DMS114 treated with DMSO at 0.1 percent for 48 hours (cell line): ENCODE measurements at regions not wholly inside any gene's neighbourhood (a gene's known extent, or its start where the extent isn't known, plus 50 kb on each side); places are given as distances from the start of the nearest gene placed in this dataset.
"Not testable (repeated sequence)": the region's sequence is repeated elsewhere in the genome, so short reads cannot be mapped to it uniquely, and the experiment has no call there.

Source experiments
- DNase-seq: peaks from one replicate; lab custom pipeline; 2025; ENCODE audit not compliant: unreplicated experiment; lab: John Stamatoyannopoulos, UW

DNA sequence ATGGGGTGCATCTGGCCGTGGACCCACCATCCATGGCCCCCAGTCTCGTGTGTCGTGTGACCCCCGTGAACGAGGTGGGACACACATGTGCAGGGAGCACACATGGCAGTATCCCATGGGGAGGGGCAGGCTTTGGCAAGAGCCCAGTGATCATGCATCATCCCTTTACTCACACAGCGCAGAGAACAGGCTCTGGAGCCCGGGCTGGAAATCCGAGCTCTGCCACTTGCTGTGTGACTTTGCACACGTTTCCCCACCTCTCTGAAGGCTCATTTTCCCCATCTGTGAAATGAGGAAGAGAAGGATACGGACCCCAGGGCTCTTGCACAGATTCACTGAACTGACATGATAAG, 119.9 kb downstream of the PHETA1 start:
- no peak for DNase-seq

DNA sequence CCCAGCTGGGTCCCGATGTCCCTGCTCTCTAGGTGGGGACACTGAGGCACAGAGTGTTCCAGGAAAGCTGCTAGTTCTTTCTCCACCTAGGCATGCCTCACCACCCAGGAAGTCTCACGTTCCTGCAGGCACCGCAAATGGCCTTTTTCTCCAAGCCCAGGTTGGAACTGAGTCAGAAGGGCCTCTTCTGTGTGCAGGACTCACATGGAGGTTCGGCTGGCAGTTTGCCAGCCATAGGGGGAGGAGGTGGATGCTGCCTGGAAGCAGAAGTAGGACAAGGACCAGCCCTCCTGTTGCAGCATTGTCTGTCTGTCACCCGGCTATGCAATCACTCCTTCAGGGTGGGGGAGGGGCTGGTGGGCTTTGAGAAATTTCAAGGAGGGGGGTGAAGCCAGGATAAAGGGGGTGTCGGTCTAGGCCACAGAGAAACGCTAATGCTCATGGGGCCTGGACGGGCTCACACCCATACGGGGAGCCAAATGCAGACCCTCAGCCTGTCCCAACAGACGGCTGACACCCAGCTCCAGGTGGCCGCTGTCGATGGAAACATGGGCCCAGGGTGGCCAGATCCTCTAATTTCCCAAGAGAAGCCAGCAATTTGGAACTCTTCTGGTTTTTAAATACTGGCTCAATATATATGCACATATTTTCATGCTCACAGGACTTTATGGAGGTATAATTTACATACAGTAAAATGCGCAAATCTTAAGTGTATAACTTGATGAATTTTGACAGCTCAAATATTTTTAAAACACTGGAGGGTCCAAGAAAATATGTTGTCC, 120.5 kb downstream of the PHETA1 start:
- no peak for DNase-seq

DNA sequence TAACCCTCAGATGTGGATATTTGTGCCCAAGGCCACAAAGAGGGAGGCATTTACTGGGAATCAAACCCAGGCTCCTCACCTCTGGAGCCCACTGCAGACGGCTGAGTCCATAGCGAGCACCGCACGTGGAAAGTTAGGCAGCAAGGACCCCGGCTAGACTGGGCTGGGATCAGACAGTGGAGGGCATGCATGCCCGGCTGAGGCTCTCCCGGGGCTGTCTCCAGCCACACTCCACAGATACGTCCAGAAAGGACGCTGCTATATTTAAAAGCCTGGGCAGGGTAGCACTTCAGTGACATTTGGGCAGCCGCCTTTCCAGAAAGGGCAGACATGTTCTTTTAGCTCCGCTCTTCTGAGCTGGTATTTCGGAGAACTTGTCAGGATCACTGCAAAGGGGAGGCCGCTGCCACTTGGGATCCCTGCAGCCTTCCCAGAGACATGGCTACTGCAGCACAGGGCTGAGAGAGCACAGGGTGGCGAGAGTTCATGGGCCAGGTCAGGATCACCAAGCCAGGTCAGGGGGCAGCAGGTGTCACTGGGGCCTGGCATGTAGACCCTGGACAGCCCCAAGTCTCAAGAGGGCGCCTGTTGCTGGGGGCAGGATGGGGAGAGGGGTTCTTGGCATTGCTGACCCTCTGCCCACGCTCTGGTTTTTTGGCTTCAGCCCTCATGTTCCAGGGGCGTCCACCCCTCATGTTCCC, 121.7 kb downstream of the PHETA1 start:
- DNase-seq: no peak

DNA sequence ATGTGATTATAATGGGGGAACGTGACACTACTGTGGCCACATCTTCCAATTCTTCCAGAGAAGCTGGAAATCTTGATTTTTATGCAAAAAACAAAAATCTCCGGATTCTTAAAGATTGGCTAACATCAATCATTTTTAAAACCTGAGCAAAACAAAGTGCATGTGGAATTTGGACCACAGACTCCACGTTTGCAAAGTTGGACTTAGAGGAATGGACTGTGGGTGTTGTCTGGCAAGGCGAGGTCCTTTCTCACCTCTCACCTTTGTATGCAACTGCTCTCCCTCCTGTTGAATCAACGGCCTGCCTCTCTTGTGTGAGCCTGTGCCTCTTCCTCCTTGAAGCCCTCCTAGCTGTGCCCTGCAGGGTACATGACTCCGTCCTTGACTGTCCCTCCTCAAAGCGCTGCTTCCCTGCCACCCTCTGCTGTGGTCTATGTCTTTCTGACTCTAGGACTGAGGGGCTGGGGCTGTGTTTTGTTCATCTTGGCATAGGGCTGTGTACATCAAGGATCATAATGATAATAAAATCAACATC, 122.4 kb downstream of the PHETA1 start:
- no peak for DNase-seq

DNA sequence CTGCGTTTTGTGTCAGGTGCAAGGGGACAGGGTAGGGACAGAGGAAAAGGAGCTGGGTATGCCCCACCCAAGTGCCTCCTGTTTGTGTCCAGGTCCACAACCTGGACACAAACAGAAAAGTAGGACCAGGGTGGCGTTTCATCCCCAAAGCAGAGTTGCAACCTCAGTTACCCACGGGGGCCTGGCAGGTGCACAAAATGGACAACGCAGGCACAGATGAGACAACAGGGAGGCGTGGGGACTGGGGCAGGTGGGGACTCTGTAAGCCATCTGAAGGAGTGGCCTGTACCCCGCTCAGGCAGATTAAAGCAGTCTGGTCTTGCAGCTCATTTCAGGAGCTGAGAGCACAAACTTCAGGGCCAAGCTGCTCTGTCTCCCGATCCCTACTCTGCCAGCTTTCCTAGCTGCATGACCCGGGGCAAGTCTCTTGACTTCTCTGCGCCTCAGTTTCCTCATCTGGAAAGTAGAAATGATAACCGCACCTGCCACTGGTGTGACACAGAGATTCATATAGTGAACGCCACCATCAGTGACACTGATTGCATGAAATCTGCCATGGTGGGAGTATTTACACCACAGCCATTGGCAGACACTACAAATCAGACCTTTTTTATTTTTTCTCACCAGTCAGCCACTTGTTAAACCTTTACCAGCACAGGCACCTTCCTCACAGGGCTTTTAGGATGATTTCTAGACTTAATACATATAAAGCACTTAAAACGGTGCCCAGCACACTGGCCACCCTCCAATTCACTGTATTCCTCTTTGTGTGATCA, 123.0 kb downstream of the PHETA1 start:
- DNase-seq: no peak

DNA sequence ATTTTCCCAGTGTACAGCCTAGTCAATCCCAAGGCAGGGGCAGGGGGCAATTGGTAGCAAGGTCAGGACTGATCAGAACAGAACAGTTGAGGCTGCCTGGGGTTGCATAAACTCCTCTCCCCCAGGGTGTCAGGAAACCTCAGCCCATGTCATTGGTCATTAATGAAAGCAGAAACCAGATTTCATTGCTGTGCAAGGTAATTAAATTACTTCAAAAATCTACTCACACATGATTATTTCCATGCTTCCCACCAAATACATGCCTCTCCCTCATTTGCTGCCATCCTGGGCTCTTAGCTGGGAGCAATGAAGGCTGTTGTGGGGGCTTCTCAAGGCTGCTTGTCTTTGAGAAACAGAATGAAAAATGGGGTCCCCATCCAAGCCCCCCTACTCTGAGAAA, 124.2 kb downstream of the PHETA1 start:
- DNase-seq: no peak

DNA sequence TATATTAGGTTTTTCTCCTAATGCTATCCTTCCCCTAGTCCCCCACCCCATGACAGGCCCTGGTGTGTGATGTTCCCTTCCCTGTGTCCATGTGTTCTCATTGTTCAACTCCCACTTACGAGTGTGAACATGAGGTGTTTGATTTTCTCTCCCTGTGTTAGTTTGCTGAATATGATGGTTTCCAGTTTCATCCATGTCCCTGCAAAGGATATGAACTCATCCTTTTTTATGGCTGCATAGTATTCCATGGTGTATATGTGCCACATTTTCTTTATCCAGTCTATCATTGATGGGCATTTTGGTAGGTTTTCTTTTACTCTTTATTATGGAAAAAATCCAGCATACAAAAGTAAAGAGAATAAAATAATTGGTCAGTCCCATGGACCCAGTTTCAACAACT, 126.1 kb downstream of the PHETA1 start:
- not testable (repeated sequence) for DNase-seq

DNA sequence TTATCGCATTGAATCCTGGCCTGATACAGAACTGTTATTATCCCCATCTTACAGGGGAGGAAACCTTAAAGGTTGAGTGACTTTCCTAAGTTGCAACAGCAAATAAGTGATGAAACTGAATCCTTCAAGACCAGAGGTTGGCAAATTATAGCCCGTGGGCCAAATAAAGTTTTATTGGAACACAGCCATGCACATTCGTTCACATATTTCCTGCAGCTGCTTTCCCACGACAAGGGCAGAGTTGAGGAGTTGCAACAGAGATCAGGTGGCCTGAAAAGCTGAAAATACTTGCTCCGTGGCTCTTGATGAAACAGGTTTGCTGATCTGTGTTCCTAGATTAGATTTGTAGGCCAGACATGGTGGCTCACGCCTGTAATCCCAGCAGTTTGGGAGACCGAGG, 126.7 kb downstream of the PHETA1 start:
- DNase-seq: no peak

DNA sequence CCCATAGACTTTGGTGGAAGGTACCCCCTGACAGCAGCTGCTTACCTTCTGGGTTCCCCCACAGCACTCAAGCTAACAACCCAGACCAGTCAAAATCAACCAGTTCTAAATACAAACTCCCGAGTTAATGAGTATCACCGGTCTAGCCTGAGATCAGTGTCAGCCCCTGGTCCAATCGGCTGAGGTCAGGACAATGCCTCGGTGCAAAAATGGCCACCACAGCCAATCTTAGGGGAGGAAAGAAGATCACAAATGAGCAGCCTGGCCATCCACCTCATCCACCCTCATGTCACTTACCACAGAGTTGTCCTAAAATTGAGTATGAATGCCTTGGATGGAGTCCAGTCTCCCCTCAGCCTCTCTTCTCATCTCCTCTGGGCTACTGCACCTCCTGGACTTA, 128.5 kb downstream of the PHETA1 start:
- DNase-seq: no peak

DNA sequence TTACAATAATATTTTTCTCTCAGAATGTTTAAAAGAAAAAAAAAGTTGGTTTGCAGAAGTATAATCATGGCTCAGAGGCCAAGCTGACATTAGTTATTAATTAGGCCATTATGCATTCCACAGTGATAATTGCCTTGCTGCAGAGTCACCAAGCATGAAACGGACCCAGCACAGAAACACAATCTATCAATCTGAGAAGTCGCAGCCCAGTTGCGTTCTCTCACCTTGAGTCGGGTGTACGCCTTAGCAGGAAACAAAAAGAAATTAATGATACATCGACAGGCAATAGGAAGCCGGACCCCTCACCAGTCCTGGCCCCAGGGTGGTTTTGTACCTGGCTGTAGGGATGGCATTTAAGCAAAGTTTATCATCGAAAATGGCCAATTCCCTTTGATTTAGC, 129.7 kb downstream of the PHETA1 start:
- no peak for DNase-seq

DNA sequence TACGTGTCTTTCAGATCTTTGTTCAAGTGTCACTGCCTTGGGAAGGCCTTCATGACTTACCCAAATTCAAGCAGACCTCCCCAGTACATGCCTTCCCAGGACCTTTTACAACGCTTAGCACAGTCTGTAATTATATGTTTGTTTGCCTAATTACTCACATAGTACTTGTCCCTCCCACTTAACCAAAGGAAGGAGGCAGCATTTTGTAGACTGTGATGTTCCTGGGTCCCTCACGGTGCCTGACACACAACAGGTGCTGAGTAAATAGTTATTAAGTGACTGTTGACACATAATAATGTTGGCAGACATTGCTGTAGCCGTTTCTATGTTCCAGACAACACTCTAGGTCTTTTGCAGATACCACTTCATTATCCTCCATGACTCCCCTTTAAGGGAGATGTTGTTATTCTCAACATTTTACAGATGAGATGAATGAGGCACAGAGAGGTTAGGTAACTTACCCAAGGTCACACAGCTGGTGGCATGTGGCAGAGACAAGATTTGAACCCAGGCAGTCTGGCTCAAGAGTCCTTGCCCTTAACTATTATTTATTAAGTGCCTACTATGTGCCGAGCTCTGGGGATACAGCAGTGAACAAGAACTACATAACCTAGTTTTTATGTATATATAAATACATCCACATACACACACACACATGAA, 130.7 kb downstream of the PHETA1 start:
- DNase-seq: no peak

DNA sequence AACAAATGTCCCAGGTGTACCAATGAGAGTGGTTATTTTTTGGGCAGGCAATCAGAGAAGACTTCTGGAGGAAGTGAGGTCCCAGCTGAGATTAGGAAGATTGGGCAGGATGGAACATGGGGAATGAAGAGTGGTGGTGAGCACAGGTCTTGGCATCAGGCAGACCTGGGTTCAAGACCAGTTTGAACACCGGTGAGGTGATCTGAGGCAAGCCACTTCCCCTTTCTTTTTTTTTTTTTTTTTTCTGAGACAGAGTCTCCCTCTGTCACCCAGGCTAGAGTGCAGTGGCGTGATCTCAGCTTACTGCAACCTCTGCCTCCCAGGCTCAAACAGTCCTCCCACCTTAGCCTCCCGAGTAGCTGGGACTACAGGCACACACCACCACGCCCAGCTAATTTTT, 134.4 kb downstream of the PHETA1 start:
- not testable (repeated sequence) for DNase-seq

DNA sequence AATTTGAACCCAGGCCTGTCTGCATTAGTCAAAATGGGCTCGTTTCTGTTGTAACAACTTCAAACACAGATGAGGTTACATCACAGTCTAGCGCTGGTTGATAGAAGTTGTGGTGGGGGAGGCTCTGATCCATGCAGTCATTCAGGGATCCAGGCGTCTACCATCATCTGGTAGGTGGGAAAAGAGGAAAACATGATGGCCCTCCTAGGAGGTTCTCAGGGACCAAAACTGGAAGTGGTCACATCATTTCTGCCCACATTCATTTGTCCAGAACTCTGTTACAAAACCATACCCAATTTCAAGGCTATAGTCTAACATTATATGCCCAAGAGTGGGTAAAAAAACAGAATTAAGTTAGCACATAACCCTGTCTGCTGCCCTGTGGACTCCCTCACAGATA, 135.1 kb downstream of the PHETA1 start:
- no peak for DNase-seq

DNA sequence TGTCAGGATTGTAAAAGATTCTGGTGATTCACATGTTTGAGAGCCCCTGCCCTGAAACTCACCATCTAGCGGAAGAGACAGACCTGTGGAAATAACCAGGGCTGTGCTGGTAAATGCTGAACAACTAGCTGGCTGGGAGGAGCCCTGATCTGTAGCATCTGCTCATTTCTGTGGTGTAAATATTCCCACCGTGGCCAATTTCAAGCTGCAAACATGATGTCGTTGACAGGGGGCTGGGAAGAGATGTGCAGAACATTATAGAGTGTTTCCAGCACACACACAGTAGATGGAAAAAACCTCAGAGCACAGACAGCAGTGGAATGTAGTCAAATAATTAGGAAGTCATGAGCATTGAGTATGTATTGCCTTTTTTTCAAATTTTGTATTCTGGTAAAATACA, 138.2 kb downstream of the PHETA1 start:
- DNase-seq: no peak

DNA sequence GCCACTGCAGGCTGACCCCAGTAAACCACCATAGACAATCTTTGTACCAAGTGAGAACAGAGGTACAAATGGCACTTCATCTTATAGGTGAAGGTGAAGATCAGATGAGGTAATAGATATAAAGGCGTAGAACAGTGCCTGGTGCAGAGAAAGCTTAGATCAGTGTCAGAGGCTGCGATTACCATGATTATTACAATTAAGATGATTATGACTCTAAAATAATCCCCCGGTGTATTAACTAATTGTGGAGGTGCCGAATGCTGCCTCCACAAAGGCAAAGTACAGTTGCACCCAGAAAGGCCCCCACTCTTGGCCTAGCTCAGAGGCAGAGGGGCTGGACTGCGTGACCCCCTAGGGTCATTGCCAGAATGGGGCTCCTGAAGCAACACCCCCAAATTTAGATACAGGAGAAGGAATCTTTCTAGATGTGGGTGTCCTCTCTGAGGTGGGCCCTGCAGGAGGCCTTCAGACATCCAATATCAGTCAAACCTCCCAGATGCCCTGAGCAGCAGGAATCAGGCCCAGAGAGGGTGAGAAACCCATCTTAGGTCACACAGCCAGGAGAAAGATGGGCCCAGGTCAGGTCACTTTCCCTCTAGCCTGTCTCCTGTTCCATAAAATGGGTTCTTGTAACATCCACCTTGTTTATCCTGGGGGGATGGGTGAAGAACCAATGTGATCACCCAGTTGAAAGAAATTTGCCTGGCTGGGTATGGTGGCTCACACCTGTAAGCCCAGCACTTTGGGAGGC, 139.8 kb downstream of the PHETA1 start:
- DNase-seq: no peak

DNA sequence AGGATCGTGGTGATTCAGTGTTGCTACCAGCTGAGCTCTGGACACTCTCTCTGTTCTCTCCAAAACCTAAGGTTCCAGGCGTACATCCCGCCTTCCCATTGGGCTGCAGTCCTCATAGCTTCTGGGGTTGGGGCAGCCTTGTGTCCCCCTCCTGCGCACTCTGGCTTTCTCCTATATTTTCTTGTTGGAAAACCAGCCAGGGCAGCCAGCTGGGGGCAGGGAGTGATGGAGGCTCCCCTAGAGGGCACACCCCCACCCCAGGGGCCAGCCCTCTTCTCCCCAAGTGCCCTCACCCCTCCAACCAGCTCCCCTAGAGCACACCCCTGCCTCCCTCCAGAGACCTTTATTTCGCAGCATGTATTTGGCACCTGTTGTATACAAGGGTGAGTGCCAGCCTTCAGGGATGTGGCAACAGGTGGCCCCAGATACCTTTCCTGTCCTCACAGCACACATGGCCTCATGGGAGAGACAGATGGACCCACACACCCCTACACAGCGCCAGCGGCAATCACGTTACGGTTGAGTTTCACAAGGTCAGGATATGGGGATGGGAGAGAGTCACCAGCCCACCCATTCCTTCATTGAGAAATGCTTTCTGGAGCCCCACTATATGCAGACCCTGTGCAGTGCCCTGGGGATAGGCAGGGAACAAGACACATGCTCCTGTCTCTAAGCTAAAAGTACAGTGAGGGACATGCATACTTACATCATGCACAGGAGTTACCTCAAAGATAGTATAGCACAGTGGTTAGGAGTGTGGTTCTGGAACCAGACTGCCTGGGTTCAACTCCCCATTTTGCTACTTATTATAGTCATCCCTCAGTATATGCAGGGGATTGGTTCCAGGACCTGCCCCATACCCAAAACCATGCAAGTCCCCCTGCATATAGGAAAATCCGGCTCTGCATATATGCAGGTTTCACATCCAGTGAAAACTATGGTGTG, 141.1 kb downstream of the PHETA1 start:
- DNase-seq: no peak

DNA sequence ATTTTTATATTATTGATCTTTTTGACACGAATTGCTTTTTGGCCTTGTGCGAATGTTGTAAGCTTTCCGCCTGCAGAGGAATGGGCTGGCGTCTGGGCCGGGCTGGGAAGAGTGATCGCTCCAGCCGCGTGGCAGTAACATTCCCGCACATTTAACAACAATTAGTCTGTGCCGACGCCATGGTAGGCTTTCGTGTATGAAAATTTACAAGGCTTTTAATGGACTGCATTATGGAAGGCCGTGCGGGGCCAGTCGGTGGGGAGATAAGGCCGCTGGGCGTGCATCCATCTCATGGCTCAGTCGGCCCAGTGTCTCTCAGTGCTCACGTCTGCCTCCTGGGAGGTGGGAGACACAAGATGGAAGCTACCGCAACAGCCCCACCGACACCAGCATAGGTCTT, 142.2 kb downstream of the PHETA1 start:
- no peak for DNase-seq

DNA sequence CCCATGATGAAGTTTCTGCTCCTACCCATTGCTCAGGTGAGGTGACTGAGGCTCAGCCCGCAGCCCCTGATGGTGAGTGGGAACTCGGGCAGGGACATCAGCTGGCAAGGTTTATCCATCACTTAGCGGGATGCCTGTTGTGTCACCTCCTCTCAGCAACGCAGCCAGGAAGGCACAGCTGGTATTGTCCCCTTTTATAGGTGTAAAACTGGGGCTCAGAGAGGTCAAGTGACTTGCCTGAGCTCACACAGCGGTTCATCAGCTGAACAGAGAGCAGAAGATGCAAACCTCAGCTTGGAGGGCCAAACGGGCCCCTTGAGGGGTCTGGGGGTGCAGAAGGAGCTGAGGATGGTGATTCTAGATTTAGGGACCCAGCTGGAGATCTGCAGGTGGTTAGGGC, 143.6 kb downstream of the PHETA1 start:
- DNase-seq: no peak
